ENCODE measurements at regions not wholly inside any gene's neighbourhood (a gene's known extent, or its start where the extent isn't known, plus 50 kb on each side); places are given as distances from the start of the nearest gene placed in this dataset.

- H2AFZ ChIP-seq (ENCODE audit: low read depth, low read length), result no peak overlapping the region
- H3K9me2 ChIP-seq (ENCODE audit: insufficient read depth, low read length), result no peaks in the 10 kb centered on the region
- H3K79me2 ChIP-seq (replicated peaks; ENCODE audit: insufficient read depth, low read length), result no peaks in the 10 kb centered on the region
- H3K4me2 ChIP-seq (ENCODE audit: low read length), result no peak overlapping the region
- no peak overlapping the region for H3K4me3 ChIP-seq (ENCODE audit: low read length)
- no peak for TF ChIP-seq MXI1 (conservative IDR thresholded peaks at IDR 0.05; ENCODE audit: poor library complexity, severe bottlenecking)
- TF ChIP-seq SMC3 (conservative IDR thresholded peaks at IDR 0.05; ENCODE audit: poor library complexity), result no peak
- TF ChIP-seq, protein P1, sequence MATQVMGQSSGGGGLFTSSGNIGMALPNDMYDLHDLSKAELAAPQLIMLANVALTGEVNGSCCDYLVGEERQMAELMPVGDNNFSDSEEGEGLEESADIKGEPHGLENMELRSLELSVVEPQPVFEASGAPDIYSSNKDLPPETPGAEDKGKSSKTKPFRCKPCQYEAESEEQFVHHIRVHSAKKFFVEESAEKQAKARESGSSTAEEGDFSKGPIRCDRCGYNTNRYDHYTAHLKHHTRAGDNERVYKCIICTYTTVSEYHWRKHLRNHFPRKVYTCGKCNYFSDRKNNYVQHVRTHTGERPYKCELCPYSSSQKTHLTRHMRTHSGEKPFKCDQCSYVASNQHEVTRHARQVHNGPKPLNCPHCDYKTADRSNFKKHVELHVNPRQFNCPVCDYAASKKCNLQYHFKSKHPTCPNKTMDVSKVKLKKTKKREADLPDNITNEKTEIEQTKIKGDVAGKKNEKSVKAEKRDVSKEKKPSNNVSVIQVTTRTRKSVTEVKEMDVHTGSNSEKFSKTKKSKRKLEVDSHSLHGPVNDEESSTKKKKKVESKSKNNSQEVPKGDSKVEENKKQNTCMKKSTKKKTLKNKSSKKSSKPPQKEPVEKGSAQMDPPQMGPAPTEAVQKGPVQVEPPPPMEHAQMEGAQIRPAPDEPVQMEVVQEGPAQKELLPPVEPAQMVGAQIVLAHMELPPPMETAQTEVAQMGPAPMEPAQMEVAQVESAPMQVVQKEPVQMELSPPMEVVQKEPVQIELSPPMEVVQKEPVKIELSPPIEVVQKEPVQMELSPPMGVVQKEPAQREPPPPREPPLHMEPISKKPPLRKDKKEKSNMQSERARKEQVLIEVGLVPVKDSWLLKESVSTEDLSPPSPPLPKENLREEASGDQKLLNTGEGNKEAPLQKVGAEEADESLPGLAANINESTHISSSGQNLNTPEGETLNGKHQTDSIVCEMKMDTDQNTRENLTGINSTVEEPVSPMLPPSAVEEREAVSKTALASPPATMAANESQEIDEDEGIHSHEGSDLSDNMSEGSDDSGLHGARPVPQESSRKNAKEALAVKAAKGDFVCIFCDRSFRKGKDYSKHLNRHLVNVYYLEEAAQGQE (IDR thresholded peaks at IDR 0.05; ENCODE audit: borderline replicate concordance), result no peak
- TF ChIP-seq EZH2 (IDR thresholded peaks at IDR 0.05; ENCODE audit: borderline replicate concordance, insufficient read depth, low read length, poor library complexity, severe bottlenecking), result no peak
- TF ChIP-seq RAD21 (conservative IDR thresholded peaks at IDR 0.05), result no peak
- no peak for TF ChIP-seq POLR2AphosphoS5 (IDR thresholded peaks at IDR 0.05)
- H3K36me3 ChIP-seq (ENCODE audit: insufficient read depth, low read length), result no peaks in the 10 kb centered on the region
- H3K9ac ChIP-seq (ENCODE audit: low read length), result no peak overlapping the region
- H3F3A ChIP-seq (ENCODE audit: insufficient read depth, low read length, poor library complexity, severe bottlenecking), result peaks cover 22% of the 10 kb centered on the region
- no peaks in the 10 kb centered on the region for H3K9me3 ChIP-seq (ENCODE audit: low read length)
- H3K27ac ChIP-seq (ENCODE audit: low read length), result no peak overlapping the region
- no peaks in the 10 kb centered on the region for H4K20me1 ChIP-seq (ENCODE audit: insufficient read depth)
- no peaks in the 10 kb centered on the region for H3K27me3 ChIP-seq (ENCODE audit: insufficient read depth, low read depth, low read length)
These were observed 58.4 kb upstream of the MARCHF10 start for GRCh38 chr17:62866471-62866870.

DNA sequence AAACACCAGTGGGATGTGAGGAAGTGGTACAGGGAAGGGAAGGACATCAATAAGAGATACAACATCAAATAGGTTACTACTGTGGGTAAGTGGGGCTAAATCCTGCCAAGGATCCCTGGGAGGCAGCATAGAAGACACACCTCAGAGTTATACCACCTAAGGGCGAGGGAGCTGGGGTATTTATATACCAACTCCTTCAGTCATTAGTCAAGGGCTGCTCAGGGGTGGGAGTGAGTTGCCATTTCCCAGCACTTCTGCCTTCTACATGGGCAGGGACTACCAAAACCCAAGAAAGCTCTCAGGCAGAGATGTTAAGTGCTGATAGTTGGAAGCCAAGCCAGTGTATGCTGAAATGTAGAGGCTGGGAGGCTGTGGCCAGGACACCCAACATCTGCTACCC lies 57.5 kb upstream of the MARCHF10 start:
- H3K9ac ChIP-seq (ENCODE audit: low read length), result no peak overlapping the region
- no peak overlapping the region for H2AFZ ChIP-seq (ENCODE audit: low read depth, low read length)
- no peak overlapping the region for H3K4me3 ChIP-seq (ENCODE audit: low read length)
- TF ChIP-seq, protein P1 (IDR thresholded peaks at IDR 0.05; ENCODE audit: borderline replicate concordance), result no peak
- TF ChIP-seq EZH2 (IDR thresholded peaks at IDR 0.05; ENCODE audit: borderline replicate concordance, insufficient read depth, low read length, poor library complexity, severe bottlenecking) (no peak), POLR2AphosphoS5 (IDR thresholded peaks at IDR 0.05) (no peak), EP300 (conservative IDR thresholded peaks at IDR 0.05; ENCODE audit: poor library complexity, severe bottlenecking) (no peak), TAF1 (IDR thresholded peaks at IDR 0.05; ENCODE audit: low read depth) (no peak), RAD21 (conservative IDR thresholded peaks at IDR 0.05) (no peak), SMC3 (conservative IDR thresholded peaks at IDR 0.05; ENCODE audit: poor library complexity) (no peak), MXI1 (conservative IDR thresholded peaks at IDR 0.05; ENCODE audit: poor library complexity, severe bottlenecking) (no peak)
- TF ChIP-seq, protein P2, sequence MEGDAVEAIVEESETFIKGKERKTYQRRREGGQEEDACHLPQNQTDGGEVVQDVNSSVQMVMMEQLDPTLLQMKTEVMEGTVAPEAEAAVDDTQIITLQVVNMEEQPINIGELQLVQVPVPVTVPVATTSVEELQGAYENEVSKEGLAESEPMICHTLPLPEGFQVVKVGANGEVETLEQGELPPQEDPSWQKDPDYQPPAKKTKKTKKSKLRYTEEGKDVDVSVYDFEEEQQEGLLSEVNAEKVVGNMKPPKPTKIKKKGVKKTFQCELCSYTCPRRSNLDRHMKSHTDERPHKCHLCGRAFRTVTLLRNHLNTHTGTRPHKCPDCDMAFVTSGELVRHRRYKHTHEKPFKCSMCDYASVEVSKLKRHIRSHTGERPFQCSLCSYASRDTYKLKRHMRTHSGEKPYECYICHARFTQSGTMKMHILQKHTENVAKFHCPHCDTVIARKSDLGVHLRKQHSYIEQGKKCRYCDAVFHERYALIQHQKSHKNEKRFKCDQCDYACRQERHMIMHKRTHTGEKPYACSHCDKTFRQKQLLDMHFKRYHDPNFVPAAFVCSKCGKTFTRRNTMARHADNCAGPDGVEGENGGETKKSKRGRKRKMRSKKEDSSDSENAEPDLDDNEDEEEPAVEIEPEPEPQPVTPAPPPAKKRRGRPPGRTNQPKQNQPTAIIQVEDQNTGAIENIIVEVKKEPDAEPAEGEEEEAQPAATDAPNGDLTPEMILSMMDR (IDR thresholded peaks at IDR 0.05; ENCODE audit: poor library complexity, severe bottlenecking), result no peak
- H3K27ac ChIP-seq (ENCODE audit: low read length), result no peak overlapping the region
- H3K79me2 ChIP-seq (replicated peaks; ENCODE audit: insufficient read depth, low read length), result no peaks in the 10 kb centered on the region
- peaks cover 16% of the 10 kb centered on the region for H3F3A ChIP-seq (ENCODE audit: insufficient read depth, low read length, poor library complexity, severe bottlenecking)
- no peak overlapping the region for H3K4me2 ChIP-seq (ENCODE audit: low read length)
- no peaks in the 10 kb centered on the region for H3K36me3 ChIP-seq (ENCODE audit: insufficient read depth, low read length)
- H3K9me2 ChIP-seq (ENCODE audit: insufficient read depth, low read length), result no peaks in the 10 kb centered on the region
- H3K27me3 ChIP-seq (ENCODE audit: insufficient read depth, low read depth, low read length), result no peaks in the 10 kb centered on the region
- H3K9me3 ChIP-seq (ENCODE audit: low read length), result no peaks in the 10 kb centered on the region
- H4K20me1 ChIP-seq (ENCODE audit: insufficient read depth), result no peaks in the 10 kb centered on the region

All from neural cell (in vitro differentiated cells).